ENCODE measurements at regions not wholly inside any gene's neighbourhood (a gene's known extent, or its start where the extent isn't known, plus 50 kb on each side); places are given as distances from the start of the nearest gene placed in this dataset.

GRCh38 chr6:100134703-100135102, 140.7 kb upstream of the MCHR2 start:
- DNase-seq (no peak), ATAC-seq (no peak)
- no peak overlapping the region for H3K4me3 ChIP-seq
- no peaks in the 10 kb centered on the region for H3K4me1 ChIP-seq
- H3K36me3 ChIP-seq, result no peaks in the 10 kb centered on the region
- peaks cover 0 to 24% (median 14%) of the 10 kb centered on the region in 12 donors for H3K9me3 ChIP-seq
- intact Hi-C loops (cut with DNase I), result no loop called here
- H3K27me3 ChIP-seq, result no peaks in the 10 kb centered on the region
- no peak overlapping the region for H3K27ac ChIP-seq
- 78 to 90% (median 81%) methylated on average over 2 of the region's 2 CpGs for WGBS, 4 donors
- no peak for TF ChIP-seq CTCF (IDR thresholded peaks at IDR 0.05)
- TF ChIP-seq POLR2A (IDR thresholded peaks at IDR 0.05), result no peak

GRCh38 chr6:100134297-100134696, 140.3 kb upstream of the MCHR2 start:
- 52 to 72% (median 62%) methylated on average over 2 of the region's 2 CpGs for WGBS, 4 donors
- H3K4me1 ChIP-seq, result no peaks in the 10 kb centered on the region
- ATAC-seq (no peak), DNase-seq (no peak)
- H3K27ac ChIP-seq, result no peak overlapping the region
- H3K27me3 ChIP-seq, result no peaks in the 10 kb centered on the region
- no peak overlapping the region for H3K4me3 ChIP-seq
- TF ChIP-seq POLR2A (IDR thresholded peaks at IDR 0.05) (no peak), CTCF (IDR thresholded peaks at IDR 0.05) (no peak)
- H3K9me3 ChIP-seq, result peaks cover 0 to 24% (median 14%) of the 10 kb centered on the region in 12 donors
- intact Hi-C loops (cut with DNase I), result no loop called here
- no peaks in the 10 kb centered on the region for H3K36me3 ChIP-seq

GRCh38 chr6:100132005-100132404, 138.0 kb upstream of the MCHR2 start:
- H3K36me3 ChIP-seq, result no peaks in the 10 kb centered on the region
- H3K4me3 ChIP-seq, result no peak overlapping the region
- no peak overlapping the region for H3K27ac ChIP-seq
- intact Hi-C loops (cut with DNase I), result no loop called here
- no peak for DNase-seq
- peaks cover 0 to 24% (median 14%) of the 10 kb centered on the region in 12 donors for H3K9me3 ChIP-seq
- peaks cover 0 to 4% (median 0%) of the 10 kb centered on the region in 9 donors for H3K27me3 ChIP-seq
- ATAC-seq, result no peak
- TF ChIP-seq CTCF (IDR thresholded peaks at IDR 0.05) (no peak), POLR2A (IDR thresholded peaks at IDR 0.05) (no peak)
- no peaks in the 10 kb centered on the region for H3K4me1 ChIP-seq

- Histone ChIP-seq H3K27me3 (peaks cover 0 to 4% (median 0%) of the 10 kb centered on the region in 9 donors), H3K27ac (no peak overlapping the region), H3K9me3 (peaks cover 0 to 24% (median 14%) of the 10 kb centered on the region in 12 donors), H3K4me3 (no peak overlapping the region), H3K4me1 (no peaks in the 10 kb centered on the region), H3K36me3 (no peaks in the 10 kb centered on the region)
- DNase-seq (no peak), ATAC-seq (no peak)
- 88 to 97% (median 91%) methylated on average over 1 of the region's 1 CpG for whole genome bisulfite sequencing, 4 donors
- intact Hi-C loops (cut with DNase I), result no loop called here
- TF ChIP-seq CTCF (IDR thresholded peaks at IDR 0.05) (no peak), POLR2A (IDR thresholded peaks at IDR 0.05) (no peak)
These were observed 136.6 kb upstream of the MCHR2 start for GRCh38 chr6:100130630-100131029.

Measured in heart left ventricle (tissue), 16 donors.